Keratinocyte (primary cell): ENCODE measurements at regions not wholly inside any gene's neighbourhood (a gene's known extent, or its start where the extent isn't known, plus 50 kb on each side); places are given as distances from the start of the nearest gene placed in this dataset.

Source experiments
- DNase-seq: peaks from one replicate; pipeline ENCODE4 v3.0.0-alpha.2; 2011; ENCODE audit warnings: low read depth, missing footprints, low spot score
- FAIRE-seq: peaks from 2 replicates; lab custom pipeline; 2011; peaks lifted over from hg19 to GRCh38; lab: Jason Lieb, UNC
- H2AFZ ChIP-seq: 2 replicates; pipeline ENCODE4 v1.6.0; 2012; ENCODE audit warnings: low read length, control low read depth, inconsistent platforms; ENCODE audit not compliant: control insufficient read depth
- H3K27ac ChIP-seq: 2 replicates; pipeline ENCODE4 v1.5.1; 2011; ENCODE audit warnings: low read length; ENCODE audit not compliant: control insufficient read depth, insufficient read depth
- H3K27me3 ChIP-seq: 3 replicates; pipeline ENCODE4 v1.6.0; 2011; ENCODE audit warnings: low read length; ENCODE audit not compliant: control insufficient read depth, insufficient read depth; ENCODE audit errors: extremely low read depth
- H3K36me3 ChIP-seq, 2 experiments: 2 replicates in 1 of 2; 3 replicates in 1 of 2; pipeline ENCODE4 v1.5.1; 2011; ENCODE audit warnings: low read length in 2 of 2, mild to moderate bottlenecking in 1 of 2; ENCODE audit not compliant: control insufficient read depth in 2 of 2, insufficient read depth in 2 of 2; ENCODE audit errors: extremely low read depth in 1 of 2
- H3K4me1 ChIP-seq: 3 replicates; pipeline ENCODE4 v1.5.1; 2011; ENCODE audit warnings: low read length; ENCODE audit not compliant: control insufficient read depth, insufficient read depth; ENCODE audit errors: extremely low read depth
- H3K4me2 ChIP-seq: 3 replicates; pipeline ENCODE4 v1.6.0; 2011; ENCODE audit warnings: low read depth, low read length; ENCODE audit not compliant: control insufficient read depth, insufficient read depth; ENCODE audit errors: extremely low read depth
- H3K4me3 ChIP-seq, 3 experiments: fragments of 200-600 bp in 1 of 3; sonication (generic) in 1 of 3; 2 replicates in 2 of 3; 3 replicates in 1 of 3; pipeline ENCODE4 v1.5.1; 2011 to 2016; ENCODE audit warnings: low read length in 3 of 3, mild to moderate bottlenecking in 3 of 3, control low read depth in 2 of 3, inconsistent platforms in 1 of 3, low read depth in 1 of 3, mixed read lengths in 1 of 3, mixed run types in 1 of 3, moderate library complexity in 1 of 3; ENCODE audit not compliant: control insufficient read depth in 2 of 3, insufficient read depth in 2 of 3; ENCODE audit errors: extremely low read depth in 1 of 3
- H3K79me2 ChIP-seq: 2 replicates; pipeline ENCODE4 v1.6.0; 2012; ENCODE audit warnings: low read length; ENCODE audit not compliant: control insufficient read depth, insufficient read depth
- H3K9ac ChIP-seq: 3 replicates; pipeline ENCODE4 v1.6.0; 2011; ENCODE audit warnings: low read length; ENCODE audit not compliant: control insufficient read depth, insufficient read depth; ENCODE audit errors: extremely low read depth
- H3K9me1 ChIP-seq: 3 replicates; pipeline ENCODE4 v1.6.0; 2011; ENCODE audit warnings: low read length; ENCODE audit not compliant: control insufficient read depth, insufficient read depth; ENCODE audit errors: extremely low read depth
- H3K9me3 ChIP-seq: 2 replicates; pipeline ENCODE4 v1.5.1; 2012; ENCODE audit warnings: low read depth, low read length; ENCODE audit not compliant: control insufficient read depth
- H4K20me1 ChIP-seq: 3 replicates; pipeline ENCODE4 v1.6.0; 2011; ENCODE audit warnings: low read length; ENCODE audit not compliant: control insufficient read depth, insufficient read depth; ENCODE audit errors: extremely low read depth
- CTCF ChIP-seq, 3 experiments: IDR thresholded peaks in 1 of 3; conservative IDR thresholded peaks in 1 of 3; optimal IDR thresholded peaks in 1 of 3; 2 replicates in 2 of 3; 3 replicates in 1 of 3; pipeline versions ENCODE3 to v1.5.1; 2011; ENCODE audit warnings: low read length in 3 of 3, mild to moderate bottlenecking in 3 of 3, moderate library complexity in 2 of 3, control low read depth in 1 of 3, inconsistent platforms in 1 of 3; ENCODE audit not compliant: insufficient read depth in 2 of 3; ENCODE audit errors: extremely low read depth in 1 of 3
- EZH2 ChIP-seq: IDR thresholded peaks from one replicate; pipeline ENCODE4 v1.6.1; 2012; ENCODE audit warnings: inconsistent platforms, mild to moderate bottlenecking, low read length, moderate library complexity
- dilution Hi-C: fragments of 300-500 bp; cut with MboI; formaldehyde crosslinking; loops from one replicate; pipeline ENCODE4 v1.7.0; 2020; ENCODE audit warnings: low sequenced_read_pairs; ENCODE audit not compliant: extremely low pct_ligation_motif_present

DNA sequence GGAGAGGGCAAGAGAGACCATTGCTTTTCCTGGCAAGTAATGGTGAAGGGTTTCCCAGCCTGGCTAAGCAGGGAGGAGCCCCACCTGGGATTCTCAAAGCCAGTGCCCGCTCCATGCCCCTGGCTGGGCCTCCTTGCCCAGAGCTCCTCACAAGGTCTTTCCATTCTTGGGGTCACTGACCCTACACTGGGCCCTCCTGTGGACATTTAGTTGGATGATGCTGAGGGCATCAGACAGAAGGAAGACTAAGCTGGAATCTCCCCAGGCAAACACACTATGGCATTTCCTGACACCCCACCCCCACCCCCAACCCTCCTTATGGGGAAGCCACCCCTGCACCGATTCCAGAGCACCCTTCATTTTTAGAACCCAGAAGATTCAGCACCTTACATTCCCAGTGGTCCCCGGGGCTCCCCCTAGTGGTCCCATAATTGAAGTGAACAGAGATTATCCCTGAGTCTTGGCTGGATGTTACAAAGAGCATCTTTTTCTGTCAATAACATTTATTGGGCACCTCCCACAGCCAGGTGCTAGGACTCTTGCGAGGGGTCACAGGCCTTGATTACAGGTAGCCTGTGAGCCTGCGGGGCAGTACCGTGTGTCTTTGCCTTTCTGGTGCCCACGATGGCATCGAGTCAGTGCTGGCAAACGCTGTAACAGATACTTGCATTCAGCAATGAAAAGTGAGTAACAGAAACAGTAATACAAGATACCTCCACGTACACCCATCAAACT lies 548.5 kb downstream of the BUD13 start:
- H3K36me3 ChIP-seq = no peaks in the 10 kb centered on the region
- DNase-seq (no peak), FAIRE-seq (no peak)
- dilution Hi-C loops = no loop called here
- no peak overlapping the region for H2AFZ ChIP-seq
- no peaks in the 10 kb centered on the region for H3K9me1 ChIP-seq
- H3K9ac ChIP-seq = no peak overlapping the region
- H3K4me1 ChIP-seq = no peaks in the 10 kb centered on the region
- TF ChIP-seq EZH2 (no peak), CTCF (optimal IDR thresholded peaks at IDR 0.05 in 1 of 3, IDR thresholded peaks at IDR 0.05 in 1 of 3, conservative IDR thresholded peaks at IDR 0.05 in 1 of 3; ENCODE audit: extremely low read depth in 1 of 3, insufficient read depth in 2 of 3, low read length in 3 of 3) (peak; percentile 58 to 82 (median 60))
- no peak overlapping the region for H3K4me2 ChIP-seq
- H3K9me3 ChIP-seq = no peaks in the 10 kb centered on the region
- no peaks in the 10 kb centered on the region for H3K79me2 ChIP-seq
- H3K4me3 ChIP-seq = no peak overlapping the region
- no peaks in the 10 kb centered on the region for H3K27me3 ChIP-seq
- no peaks in the 10 kb centered on the region for H4K20me1 ChIP-seq
- no peak overlapping the region for H3K27ac ChIP-seq

DNA sequence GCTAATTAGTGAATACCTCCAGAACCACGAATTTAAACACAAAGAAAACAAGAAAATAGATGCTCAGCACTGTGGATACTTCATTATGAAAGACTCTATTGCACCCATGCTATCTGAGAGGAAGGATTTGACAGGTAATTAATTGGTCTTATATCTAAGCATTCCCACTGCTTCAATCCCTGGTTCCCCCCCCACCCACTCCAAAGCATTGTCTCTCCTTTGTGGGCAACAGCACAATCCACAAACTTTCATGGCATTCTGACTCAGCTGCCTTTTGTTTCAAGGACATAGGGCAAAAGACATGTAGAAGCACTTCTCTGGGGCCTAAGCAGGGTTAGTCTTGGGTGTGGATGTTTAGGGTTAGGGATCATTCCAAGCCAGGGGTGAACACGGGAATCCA lies 551.4 kb downstream of the BUD13 start:
- no peaks in the 10 kb centered on the region for H3K9me3 ChIP-seq
- H3K27ac ChIP-seq = no peak overlapping the region
- H3K9me1 ChIP-seq = no peaks in the 10 kb centered on the region
- no peak overlapping the region for H3K4me3 ChIP-seq
- no peaks in the 10 kb centered on the region for H3K36me3 ChIP-seq
- H3K4me1 ChIP-seq = no peaks in the 10 kb centered on the region
- H3K79me2 ChIP-seq = no peaks in the 10 kb centered on the region
- TF ChIP-seq EZH2 (no peak), CTCF (optimal IDR thresholded peaks at IDR 0.05 in 1 of 3, IDR thresholded peaks at IDR 0.05 in 1 of 3, conservative IDR thresholded peaks at IDR 0.05 in 1 of 3; ENCODE audit: extremely low read depth in 1 of 3, insufficient read depth in 2 of 3, low read length in 3 of 3) (no peak)
- no peak overlapping the region for H3K4me2 ChIP-seq
- H2AFZ ChIP-seq = no peak overlapping the region
- no peak overlapping the region for H3K9ac ChIP-seq
- FAIRE-seq = no peak
- dilution Hi-C loops = no loop called here
- no peaks in the 10 kb centered on the region for H4K20me1 ChIP-seq
- H3K27me3 ChIP-seq = no peaks in the 10 kb centered on the region
- DNase-seq = no peak
